ENCODE measurements at regions not wholly inside any gene's neighbourhood (a gene's known extent, or its start where the extent isn't known, plus 50 kb on each side); places are given as distances from the start of the nearest gene placed in this dataset.
"Not testable (repeated sequence)": the region's sequence is repeated elsewhere in the genome, so short reads cannot be mapped to it uniquely, and the experiment has no call there.

- Histone ChIP-seq H3K36me3 (ENCODE audit: control insufficient read depth in 2 of 2, insufficient read depth in 1 of 2, low read length in 2 of 2) (no peaks in the 10 kb centered on the region), H3K27ac (ENCODE audit: extremely low read depth, low read depth, low read length) (no peak overlapping the region), H3K4me3 (ENCODE audit: low read depth, low read length) (no peak overlapping the region), H3K4me1 (ENCODE audit: control insufficient read depth, insufficient read depth, low read length) (no peaks in the 10 kb centered on the region), H3K9me3 (ENCODE audit: control insufficient read depth, insufficient read depth, low read depth, low read length) (no peaks in the 10 kb centered on the region)
- TF ChIP-seq, protein P1, sequence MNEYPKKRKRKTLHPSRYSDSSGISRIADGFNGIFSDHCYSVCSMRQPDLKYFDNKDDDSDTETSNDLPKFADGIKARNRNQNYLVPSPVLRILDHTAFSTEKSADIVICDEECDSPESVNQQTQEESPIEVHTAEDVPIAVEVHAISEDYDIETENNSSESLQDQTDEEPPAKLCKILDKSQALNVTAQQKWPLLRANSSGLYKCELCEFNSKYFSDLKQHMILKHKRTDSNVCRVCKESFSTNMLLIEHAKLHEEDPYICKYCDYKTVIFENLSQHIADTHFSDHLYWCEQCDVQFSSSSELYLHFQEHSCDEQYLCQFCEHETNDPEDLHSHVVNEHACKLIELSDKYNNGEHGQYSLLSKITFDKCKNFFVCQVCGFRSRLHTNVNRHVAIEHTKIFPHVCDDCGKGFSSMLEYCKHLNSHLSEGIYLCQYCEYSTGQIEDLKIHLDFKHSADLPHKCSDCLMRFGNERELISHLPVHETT (tag by site-specific recombination; IDR thresholded peaks at IDR 0.05) = no peak
- TF ChIP-seq GLIS1 (tag by site-specific recombination; IDR thresholded peaks at IDR 0.05) = no peak
- no peak for TF ChIP-seq ZNF114 (tag by site-specific recombination; IDR thresholded peaks at IDR 0.05)
- no peak for TF ChIP-seq SETDB1 (IDR thresholded peaks at IDR 0.05; ENCODE audit: insufficient read length, low read length)
- no peak for TF ChIP-seq ZNF664 (tag by site-specific recombination; IDR thresholded peaks at IDR 0.05)
- TF ChIP-seq ZNF776 (tag by site-specific recombination; IDR thresholded peaks at IDR 0.05; ENCODE audit: borderline replicate concordance) = no peak
- no peak for TF ChIP-seq ZNF521 (tag by site-specific recombination; IDR thresholded peaks at IDR 0.05)
- TF ChIP-seq, protein P2, sequence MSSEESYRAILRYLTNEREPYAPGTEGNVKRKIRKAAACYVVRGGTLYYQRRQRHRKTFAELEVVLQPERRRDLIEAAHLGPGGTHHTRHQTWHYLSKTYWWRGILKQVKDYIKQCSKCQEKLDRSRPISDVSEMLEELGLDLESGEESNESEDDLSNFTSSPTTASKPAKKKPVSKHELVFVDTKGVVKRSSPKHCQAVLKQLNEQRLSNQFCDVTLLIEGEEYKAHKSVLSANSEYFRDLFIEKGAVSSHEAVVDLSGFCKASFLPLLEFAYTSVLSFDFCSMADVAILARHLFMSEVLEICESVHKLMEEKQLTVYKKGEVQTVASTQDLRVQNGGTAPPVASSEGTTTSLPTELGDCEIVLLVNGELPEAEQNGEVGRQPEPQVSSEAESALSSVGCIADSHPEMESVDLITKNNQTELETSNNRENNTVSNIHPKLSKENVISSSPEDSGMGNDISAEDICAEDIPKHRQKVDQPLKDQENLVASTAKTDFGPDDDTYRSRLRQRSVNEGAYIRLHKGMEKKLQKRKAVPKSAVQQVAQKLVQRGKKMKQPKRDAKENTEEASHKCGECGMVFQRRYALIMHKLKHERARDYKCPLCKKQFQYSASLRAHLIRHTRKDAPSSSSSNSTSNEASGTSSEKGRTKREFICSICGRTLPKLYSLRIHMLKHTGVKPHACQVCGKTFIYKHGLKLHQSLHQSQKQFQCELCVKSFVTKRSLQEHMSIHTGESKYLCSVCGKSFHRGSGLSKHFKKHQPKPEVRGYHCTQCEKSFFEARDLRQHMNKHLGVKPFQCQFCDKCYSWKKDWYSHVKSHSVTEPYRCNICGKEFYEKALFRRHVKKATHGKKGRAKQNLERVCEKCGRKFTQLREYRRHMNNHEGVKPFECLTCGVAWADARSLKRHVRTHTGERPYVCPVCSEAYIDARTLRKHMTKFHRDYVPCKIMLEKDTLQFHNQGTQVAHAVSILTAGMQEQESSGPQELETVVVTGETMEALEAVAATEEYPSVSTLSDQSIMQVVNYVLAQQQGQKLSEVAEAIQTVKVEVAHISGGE (tag by site-specific recombination; conservative IDR thresholded peaks at IDR 0.05; ENCODE audit: low read depth) = no peak
- TF ChIP-seq ZNF791 (tag by site-specific recombination; IDR thresholded peaks at IDR 0.05) = no peak
- ChIA-PET POLR2A (no interaction called here), CTCF (no interaction called here)
Observed at GRCh38 chr13:50493683-50494082, 349.8 kb downstream of the DLEU7 start.

DNA sequence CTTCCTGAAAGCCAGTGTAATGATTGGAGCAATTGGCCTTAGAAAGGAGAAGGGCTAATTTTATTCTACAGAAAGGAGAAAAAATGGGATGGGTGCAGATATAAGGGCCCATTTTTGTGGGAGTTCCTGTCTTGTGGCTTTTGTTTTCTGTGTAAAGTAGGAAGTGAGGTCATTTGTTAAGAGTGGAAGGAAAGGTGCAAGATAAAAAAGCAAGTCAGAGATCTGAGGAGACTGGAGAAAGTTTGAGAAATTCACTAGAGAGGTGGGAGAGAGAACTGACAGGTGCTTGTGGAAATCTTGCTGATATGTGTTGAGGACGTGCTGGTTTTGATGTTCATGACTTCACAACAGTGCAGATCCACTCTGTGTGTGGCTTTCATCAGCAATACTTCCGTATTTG, 349.4 kb downstream of the DLEU7 start:
- H3K27ac ChIP-seq (ENCODE audit: extremely low read depth, low read depth, low read length) = no peak overlapping the region
- TF ChIP-seq ZNF26 (tag by site-specific recombination; IDR thresholded peaks at IDR 0.05) (no peak), ZNF521 (tag by site-specific recombination; IDR thresholded peaks at IDR 0.05) (no peak), ZNF558 (tag by site-specific recombination; IDR thresholded peaks at IDR 0.05) (no peak), ZNF561 (tag by site-specific recombination; IDR thresholded peaks at IDR 0.05; ENCODE audit: borderline replicate concordance) (no peak), ZNF140 (tag by site-specific recombination; IDR thresholded peaks at IDR 0.05) (no peak), PRDM1 (tag by site-specific recombination; IDR thresholded peaks at IDR 0.05) (0 out of 2 replicates have a peak, but pooled peaks have one; percentile 21)
- TF ChIP-seq, protein P1 (tag by site-specific recombination; IDR thresholded peaks at IDR 0.05) = no peak
- no peaks in the 10 kb centered on the region for H3K4me1 ChIP-seq (ENCODE audit: control insufficient read depth, insufficient read depth, low read length)
- no peak overlapping the region for H3K4me3 ChIP-seq (ENCODE audit: low read depth, low read length)
- no peaks in the 10 kb centered on the region for H3K36me3 ChIP-seq (ENCODE audit: control insufficient read depth in 2 of 2, insufficient read depth in 1 of 2, low read length in 2 of 2)
- ChIA-PET CTCF (interaction anchor here (0.6 to 1.0 kb wide), 2 partner anchors 15 to 35 kb away, joined by 3 read pairs; no protein-coding TSS in a partner anchor), POLR2A (no interaction called here)
- H3K9me3 ChIP-seq (ENCODE audit: control insufficient read depth, insufficient read depth, low read depth, low read length) = no peaks in the 10 kb centered on the region

GRCh38 chr13:50503212-50503611, 340.3 kb downstream of the DLEU7 start:
- CTCF ChIA-PET; H3K4me1 ChIP-seq (ENCODE audit: control insufficient read depth, insufficient read depth, low read length); H3K9me3 ChIP-seq (ENCODE audit: control insufficient read depth, insufficient read depth, low read depth, low read length); POLR2A ChIA-PET; H3K4me3 ChIP-seq (ENCODE audit: low read depth, low read length); H3K36me3 ChIP-seq (ENCODE audit: control insufficient read depth in 2 of 2, insufficient read depth in 1 of 2, low read length in 2 of 2); H3K27ac ChIP-seq (ENCODE audit: extremely low read depth, low read depth, low read length): not testable (repeated sequence)
- TF ChIP-seq ZNF146 (tag by site-specific recombination; IDR thresholded peaks at IDR 0.05) = peak; percentile 56

All from HEK293 (cell line).